SK-N-SH treated with all-trans-retinoic acid at 6 μM for 48 hours (cell line): ENCODE measurements at regions not wholly inside any gene's neighbourhood (a gene's known extent, or its start where the extent isn't known, plus 50 kb on each side); places are given as distances from the start of the nearest gene placed in this dataset.

ENCODE experiments used
- ATAC-seq: fragments of 200-7000 bp; cut with Tn5 transposase; 3 replicates; pipeline ENCODE4 v1.9.1; 2020; ENCODE audit warnings: mild to moderate bottlenecking, moderate library complexity
- ARNTL ChIP-seq: fragments of 450-650 bp; formaldehyde crosslinking; IDR thresholded peaks from 2 replicates; pipeline ENCODE4 v1.5.0; 2020; ENCODE audit warnings: low read depth, mild to moderate bottlenecking, moderate library complexity, borderline replicate concordance
- CREB5 ChIP-seq: fragments of 250-450 bp; sonication (Bioruptor Pico); IDR thresholded peaks from 2 replicates; pipeline ENCODE4 v1.5.1; 2020; ENCODE audit warnings: low read depth, mild to moderate bottlenecking, moderate library complexity
- CSDC2 ChIP-seq: fragments of 250-450 bp; sonication (Bioruptor Pico); IDR thresholded peaks from 2 replicates; pipeline ENCODE4 v1.5.0; 2020; ENCODE audit warnings: mild to moderate bottlenecking, moderate library complexity
- CSRNP3 ChIP-seq: fragments of 250-450 bp; sonication (Bioruptor Pico); IDR thresholded peaks from 2 replicates; pipeline ENCODE4 v1.5.1; 2021; ENCODE audit warnings: mild to moderate bottlenecking, moderate library complexity
- ESRRG ChIP-seq: fragments of 250-450 bp; sonication (Bioruptor Pico); IDR thresholded peaks from 2 replicates; pipeline ENCODE4 v1.6.1; 2021; ENCODE audit warnings: mild to moderate bottlenecking
- ISL1 ChIP-seq: fragments of 250-450 bp; sonication (Bioruptor Pico); IDR thresholded peaks from 2 replicates; pipeline ENCODE4 v2.1.2; 2022; ENCODE audit warnings: mild to moderate bottlenecking, moderate library complexity
- OSR1 ChIP-seq: fragments of 250-450 bp; sonication (Bioruptor Pico); IDR thresholded peaks from 2 replicates; pipeline ENCODE4 v1.8.0; 2022; ENCODE audit warnings: moderate library complexity, mild to moderate bottlenecking, inconsistent platforms
- POU6F1 ChIP-seq: fragments of 250-450 bp; sonication (Bioruptor Pico); IDR thresholded peaks from 2 replicates; pipeline ENCODE4 v1.8.0; 2021; ENCODE audit warnings: low read depth, mild to moderate bottlenecking, moderate library complexity, borderline replicate concordance
- PPARA ChIP-seq: fragments of 250-450 bp; sonication (Bioruptor Pico); IDR thresholded peaks from 2 replicates; pipeline ENCODE4 v1.5.0; 2020; ENCODE audit warnings: mild to moderate bottlenecking, borderline replicate concordance
- SNAI2 ChIP-seq: fragments of 250-450 bp; sonication (Bioruptor Pico); IDR thresholded peaks from 2 replicates; pipeline ENCODE4 v1.5.0; 2020; ENCODE audit warnings: mild to moderate bottlenecking, moderate library complexity
- TCF4 ChIP-seq: fragments of 250-450 bp; sonication (Bioruptor Pico); IDR thresholded peaks from 2 replicates; pipeline ENCODE4 v1.8.0; 2021; ENCODE audit warnings: mild to moderate bottlenecking, moderate library complexity, borderline replicate concordance
- TOX ChIP-seq: fragments of 250-450 bp; sonication (Bioruptor Pico); IDR thresholded peaks from 2 replicates; pipeline ENCODE4 v1.8.0; 2021; ENCODE audit warnings: mild to moderate bottlenecking, moderate library complexity, borderline replicate concordance
- ZC3H10 ChIP-seq: fragments of 250-450 bp; sonication (Bioruptor Pico); IDR thresholded peaks from 2 replicates; pipeline ENCODE4 v1.5.1; 2021; ENCODE audit warnings: mild to moderate bottlenecking, moderate library complexity
- ZFP3 ChIP-seq: fragments of 250-450 bp; sonication (Bioruptor Pico); IDR thresholded peaks from 2 replicates; pipeline ENCODE4 v1.5.0; 2020; ENCODE audit warnings: mild to moderate bottlenecking, moderate library complexity
- ZNF565 ChIP-seq: fragments of 450-650 bp; formaldehyde crosslinking; conservative IDR thresholded peaks from 2 replicates; pipeline ENCODE4 v1.5.0; 2020; ENCODE audit warnings: low read depth, mild to moderate bottlenecking, moderate library complexity
- ZNF70 ChIP-seq: fragments of 450-650 bp; formaldehyde crosslinking; IDR thresholded peaks from 2 replicates; pipeline ENCODE4 v1.5.0; 2020; ENCODE audit warnings: mild to moderate bottlenecking, moderate library complexity
- ZNF8 ChIP-seq: fragments of 450-650 bp; formaldehyde crosslinking; IDR thresholded peaks from 2 replicates; pipeline ENCODE4 v1.5.0; 2020; ENCODE audit warnings: mild to moderate bottlenecking, moderate library complexity
- TF ChIP-seq, protein P1 (sequence below): fragments of 250-450 bp; sonication (Bioruptor Pico); IDR thresholded peaks from 2 replicates; pipeline ENCODE4 v1.5.0; 2020; ENCODE audit warnings: mild to moderate bottlenecking, moderate library complexity

DNA sequence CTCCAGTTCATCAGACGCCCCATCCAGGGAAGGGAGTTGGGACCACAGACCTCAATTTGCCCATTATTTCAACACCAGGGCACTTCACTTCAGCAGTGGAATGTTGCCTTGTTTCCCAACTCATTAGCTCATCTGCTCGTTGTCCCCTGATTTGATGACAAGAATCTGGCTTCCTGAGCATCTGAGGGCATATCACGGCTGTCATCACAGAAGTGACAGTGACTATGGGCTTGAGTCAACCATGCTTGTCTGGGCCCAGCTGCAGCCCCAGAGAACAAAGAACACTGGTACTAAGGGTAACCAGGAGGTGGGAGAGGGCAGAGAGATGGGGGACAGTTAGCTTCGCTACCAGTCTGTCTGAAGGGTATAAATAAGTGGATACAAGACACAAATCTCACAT lies 266.0 kb upstream of the SDK2 start (continued):
- TF ChIP-seq ARNTL (CRISPR knock-in tag), result no peak

DNA sequence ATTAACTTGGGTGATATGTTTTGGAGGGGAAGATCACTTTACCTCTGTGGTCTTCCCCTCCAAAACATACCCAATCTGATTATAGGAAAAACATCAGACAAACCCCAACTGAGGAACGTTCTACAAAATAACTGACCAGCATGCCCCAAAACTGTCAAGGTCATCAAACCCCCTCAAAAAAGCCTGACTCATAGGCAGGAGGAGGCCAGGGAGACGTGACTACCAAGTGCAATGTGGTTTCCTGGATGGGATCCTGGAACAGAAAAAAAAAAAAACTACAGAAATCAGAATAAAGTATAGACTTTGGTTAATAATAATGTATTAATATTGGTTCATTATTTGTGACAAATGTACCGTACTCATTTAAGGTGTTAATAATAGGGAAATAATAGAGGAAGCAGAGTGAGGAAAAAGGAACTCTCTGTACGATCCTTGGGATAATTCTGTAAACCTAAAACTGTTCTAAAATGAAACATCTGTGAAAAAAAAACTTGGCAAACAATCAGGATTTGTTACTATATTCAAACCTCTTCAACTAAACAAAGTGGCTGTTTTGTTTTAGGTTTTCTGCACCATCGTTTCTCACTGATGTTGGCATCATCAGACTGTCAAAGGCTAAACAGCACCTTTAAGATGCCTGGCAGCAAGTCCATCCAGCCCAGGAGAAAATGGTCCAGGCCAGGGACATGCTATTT lies 266.7 kb upstream of the SDK2 start:
- no peak for TF ChIP-seq ZNF70
- no peak for TF ChIP-seq ZNF8
- no peak for TF ChIP-seq ZFP3 (CRISPR knock-in tag)
- TF ChIP-seq TCF4 (CRISPR knock-in tag), result no peak
- no peak for TF ChIP-seq ZNF565 (CRISPR knock-in tag)
- no peak for TF ChIP-seq PPARA (CRISPR knock-in tag)
- TF ChIP-seq, protein P1, sequence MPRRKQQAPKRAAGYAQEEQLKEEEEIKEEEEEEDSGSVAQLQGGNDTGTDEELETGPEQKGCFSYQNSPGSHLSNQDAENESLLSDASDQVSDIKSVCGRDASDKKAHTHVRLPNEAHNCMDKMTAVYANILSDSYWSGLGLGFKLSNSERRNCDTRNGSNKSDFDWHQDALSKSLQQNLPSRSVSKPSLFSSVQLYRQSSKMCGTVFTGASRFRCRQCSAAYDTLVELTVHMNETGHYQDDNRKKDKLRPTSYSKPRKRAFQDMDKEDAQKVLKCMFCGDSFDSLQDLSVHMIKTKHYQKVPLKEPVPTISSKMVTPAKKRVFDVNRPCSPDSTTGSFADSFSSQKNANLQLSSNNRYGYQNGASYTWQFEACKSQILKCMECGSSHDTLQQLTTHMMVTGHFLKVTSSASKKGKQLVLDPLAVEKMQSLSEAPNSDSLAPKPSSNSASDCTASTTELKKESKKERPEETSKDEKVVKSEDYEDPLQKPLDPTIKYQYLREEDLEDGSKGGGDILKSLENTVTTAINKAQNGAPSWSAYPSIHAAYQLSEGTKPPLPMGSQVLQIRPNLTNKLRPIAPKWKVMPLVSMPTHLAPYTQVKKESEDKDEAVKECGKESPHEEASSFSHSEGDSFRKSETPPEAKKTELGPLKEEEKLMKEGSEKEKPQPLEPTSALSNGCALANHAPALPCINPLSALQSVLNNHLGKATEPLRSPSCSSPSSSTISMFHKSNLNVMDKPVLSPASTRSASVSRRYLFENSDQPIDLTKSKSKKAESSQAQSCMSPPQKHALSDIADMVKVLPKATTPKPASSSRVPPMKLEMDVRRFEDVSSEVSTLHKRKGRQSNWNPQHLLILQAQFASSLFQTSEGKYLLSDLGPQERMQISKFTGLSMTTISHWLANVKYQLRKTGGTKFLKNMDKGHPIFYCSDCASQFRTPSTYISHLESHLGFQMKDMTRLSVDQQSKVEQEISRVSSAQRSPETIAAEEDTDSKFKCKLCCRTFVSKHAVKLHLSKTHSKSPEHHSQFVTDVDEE, result no peak
- no peak for TF ChIP-seq OSR1
- TF ChIP-seq SNAI2 (CRISPR knock-in tag), result no peak
- TF ChIP-seq TOX (CRISPR knock-in tag), result no peak
- no peak for TF ChIP-seq POU6F1 (CRISPR knock-in tag)
- no peak for TF ChIP-seq ZC3H10 (CRISPR knock-in tag)
- TF ChIP-seq ARNTL (CRISPR knock-in tag), result no peak
- no peak for TF ChIP-seq ISL1 (CRISPR knock-in tag)
- ATAC-seq, result no peak

DNA sequence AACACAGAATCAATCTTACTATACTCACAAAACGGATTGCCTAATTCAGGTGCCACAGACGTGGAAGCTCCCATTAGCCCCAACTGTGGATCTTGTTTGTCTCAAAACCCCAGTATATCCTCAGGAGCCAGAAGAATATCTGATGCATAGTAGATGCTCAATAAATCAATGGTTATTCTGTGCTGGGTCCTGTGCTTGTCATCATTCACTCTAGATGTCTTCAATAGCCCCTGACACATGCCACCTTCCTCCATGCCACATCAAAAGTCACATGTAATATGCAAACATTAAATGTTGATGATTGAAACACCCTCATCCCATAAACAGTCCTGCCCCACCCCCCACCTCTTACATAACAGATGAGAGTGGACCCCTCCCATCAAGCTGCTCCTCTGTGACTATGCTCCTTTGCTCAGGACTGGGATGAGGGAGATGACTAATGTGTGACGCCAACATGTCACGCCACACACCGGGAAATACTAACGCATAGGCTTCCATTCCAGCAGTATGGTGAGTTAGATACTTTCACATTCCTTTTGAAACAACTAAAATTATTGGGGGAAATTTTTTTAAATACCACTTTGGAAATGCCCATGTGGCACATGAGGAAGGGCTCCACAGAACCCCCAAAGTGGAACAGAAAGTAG lies 267.6 kb upstream of the SDK2 start:
- ATAC-seq, result no peak
- no peak for TF ChIP-seq ESRRG

DNA sequence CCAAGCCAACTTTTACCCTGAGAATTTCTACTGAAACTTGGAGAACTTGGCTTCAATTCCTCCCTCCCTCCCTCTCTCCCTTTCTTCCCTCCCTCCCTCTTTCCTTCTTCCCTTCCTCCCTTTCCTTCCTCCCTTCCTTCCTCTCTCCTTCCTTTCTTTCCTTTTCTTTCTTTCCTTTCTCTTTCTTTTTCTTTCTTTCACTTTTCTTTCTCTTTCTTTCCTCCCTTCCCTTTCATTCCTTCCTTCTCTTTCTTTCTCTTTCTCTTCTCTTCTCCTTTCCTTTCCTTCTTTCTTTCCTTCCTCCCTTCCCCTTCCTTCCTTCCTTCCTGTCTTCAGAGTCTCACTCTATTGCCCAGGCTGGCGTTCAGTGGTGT lies 268.1 kb upstream of the SDK2 start:
- no peak for TF ChIP-seq CSRNP3 (CRISPR knock-in tag)
- TF ChIP-seq, protein P1, result no peak
- no peak for TF ChIP-seq CSDC2 (CRISPR knock-in tag)
- TF ChIP-seq CREB5, result no peak
- ATAC-seq, result no peak
